ENCODE measurements at regions not wholly inside any gene's neighbourhood (a gene's known extent, or its start where the extent isn't known, plus 50 kb on each side); places are given as distances from the start of the nearest gene placed in this dataset.

DNA sequence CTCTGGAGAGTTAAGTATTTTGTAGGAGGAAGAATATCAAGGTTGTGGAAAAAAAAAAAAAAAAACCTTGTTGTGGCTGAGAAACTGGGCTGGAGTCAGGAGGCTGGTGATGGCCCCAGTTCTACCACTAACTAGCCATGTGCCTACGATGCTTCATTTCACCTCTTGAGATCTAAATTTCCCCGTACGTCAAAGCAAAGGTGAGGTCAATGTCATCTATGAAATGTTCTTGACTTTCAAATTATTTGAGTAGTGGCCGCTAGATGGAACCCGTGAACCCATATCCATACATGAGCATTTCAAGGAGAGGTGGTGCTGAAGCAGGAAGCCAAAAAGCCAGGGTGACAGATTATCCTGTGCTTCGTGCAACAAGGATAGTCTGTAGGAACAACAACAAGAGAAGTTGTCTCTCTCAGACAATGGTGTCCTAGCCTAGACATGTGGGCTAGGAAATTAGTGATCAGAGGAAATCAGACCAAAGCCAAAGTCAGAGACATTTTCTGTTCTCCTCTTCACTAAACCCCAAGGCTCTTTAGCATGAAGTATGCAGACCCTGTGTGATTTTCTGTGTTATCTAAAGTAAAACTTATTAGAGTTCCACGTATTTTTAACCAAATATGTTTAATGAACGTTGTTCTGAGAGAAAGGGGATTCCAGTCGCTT is 95.5 kb upstream of the ETV6 start (continued):
- TF ChIP-seq BCL6 (CRISPR knock-in tag; IDR thresholded peaks at IDR 0.05) (no peak), RAD21 (CRISPR knock-in tag; conservative IDR thresholded peaks at IDR 0.05 in 1 of 2, IDR thresholded peaks at IDR 0.05 in 1 of 2) (peak; percentile 24 to 52; a peak in 3 of 4 replicates), SMC3 (conservative IDR thresholded peaks at IDR 0.05; ENCODE audit: insufficient read depth, low read depth, low read length) (peak; percentile 40; the same call in 1 of the 2 replicates)

- ATAC-seq: no peak
- in situ Hi-C loops (cut with MboI): loop anchor here (25.0 kb wide), 2 partner anchors 782 to 1157 kb away; partner anchors contain the start of gene CDKN1B
- DNase-seq (ENCODE audit: extremely low read depth in 1 of 4, low spot score in 3 of 4): no peak
- H3K27ac ChIP-seq (ENCODE audit: extremely low read depth, low read depth, low read length): no peak overlapping the region
- no peaks in the 10 kb centered on the region for H3K79me2 ChIP-seq (ENCODE audit: control insufficient read depth, insufficient read depth, low read length)
- FAIRE-seq: no peak
- ChIA-PET POLR2A (no interaction called here), CTCF (ENCODE audit: low intra/inter-chr PET ratio) (interaction anchor here (2.7 kb wide), 1 partner anchor 478 kb away, joined by 14 read pairs; no protein-coding TSS in a partner anchor)
- H3K4me1 ChIP-seq (replicated peaks in 1 of 2; ENCODE audit: control insufficient read depth in 2 of 2, insufficient read depth in 2 of 2, low read length in 2 of 2): no peaks in the 10 kb centered on the region
- no peaks in the 10 kb centered on the region for H3K9me3 ChIP-seq (replicated peaks; ENCODE audit: control insufficient read depth, insufficient read depth, low read depth, low read length)
- intact Hi-C loops (cut with micrococcal nuclease): loop anchor here (10.0 kb wide), 1 partner anchor 480 kb away; no protein-coding TSS in a partner anchor
- peaks cover 0 to 3% of the 10 kb centered on the region in 2 experiments; a peak in 3 of 5 replicates for H3K27me3 ChIP-seq (ENCODE audit: control insufficient read depth in 2 of 2, insufficient read depth in 2 of 2, low read length in 2 of 2)
- no peaks in the 10 kb centered on the region for H3K9me1 ChIP-seq (ENCODE audit: control insufficient read depth, insufficient read depth, low read length)
- no TSS peak for BruUV-seq (replicated peaks)
- 16% methylated on average over 7 of the region's 7 CpGs for WGBS (ENCODE audit: insufficient coverage, low coverage, missing lambda C conversion rate)
- no peak overlapping the region for H3K4me2 ChIP-seq (ENCODE audit: insufficient read depth, low read length)
- no peaks in the 10 kb centered on the region for H3K36me3 ChIP-seq (ENCODE audit: control insufficient read depth, insufficient read depth, low read length)
- H3K4me3 ChIP-seq: no peak overlapping the region
- H2AFZ ChIP-seq (ENCODE audit: low read depth, low read length): no peak overlapping the region
- H4K20me1 ChIP-seq (replicated peaks; ENCODE audit: control insufficient read depth, insufficient read depth, low read length): no peaks in the 10 kb centered on the region
- no peak overlapping the region for H3K9ac ChIP-seq (ENCODE audit: insufficient read depth in 1 of 2, low read depth in 2 of 2, low read length in 2 of 2)
- no peak for TF ChIP-seq ZNF589 (CRISPR knock-in tag; IDR thresholded peaks at IDR 0.05; ENCODE audit: low read depth)
- TF ChIP-seq ZNF41 (CRISPR knock-in tag; conservative IDR thresholded peaks at IDR 0.05): no peak
- no peak for TF ChIP-seq SAFB (IDR thresholded peaks at IDR 0.05; ENCODE audit: borderline replicate concordance, low read depth, low read length)
- no peak for TF ChIP-seq SNAPC5 (CRISPR knock-in tag; IDR thresholded peaks at IDR 0.05)
- TF ChIP-seq, protein P1, sequence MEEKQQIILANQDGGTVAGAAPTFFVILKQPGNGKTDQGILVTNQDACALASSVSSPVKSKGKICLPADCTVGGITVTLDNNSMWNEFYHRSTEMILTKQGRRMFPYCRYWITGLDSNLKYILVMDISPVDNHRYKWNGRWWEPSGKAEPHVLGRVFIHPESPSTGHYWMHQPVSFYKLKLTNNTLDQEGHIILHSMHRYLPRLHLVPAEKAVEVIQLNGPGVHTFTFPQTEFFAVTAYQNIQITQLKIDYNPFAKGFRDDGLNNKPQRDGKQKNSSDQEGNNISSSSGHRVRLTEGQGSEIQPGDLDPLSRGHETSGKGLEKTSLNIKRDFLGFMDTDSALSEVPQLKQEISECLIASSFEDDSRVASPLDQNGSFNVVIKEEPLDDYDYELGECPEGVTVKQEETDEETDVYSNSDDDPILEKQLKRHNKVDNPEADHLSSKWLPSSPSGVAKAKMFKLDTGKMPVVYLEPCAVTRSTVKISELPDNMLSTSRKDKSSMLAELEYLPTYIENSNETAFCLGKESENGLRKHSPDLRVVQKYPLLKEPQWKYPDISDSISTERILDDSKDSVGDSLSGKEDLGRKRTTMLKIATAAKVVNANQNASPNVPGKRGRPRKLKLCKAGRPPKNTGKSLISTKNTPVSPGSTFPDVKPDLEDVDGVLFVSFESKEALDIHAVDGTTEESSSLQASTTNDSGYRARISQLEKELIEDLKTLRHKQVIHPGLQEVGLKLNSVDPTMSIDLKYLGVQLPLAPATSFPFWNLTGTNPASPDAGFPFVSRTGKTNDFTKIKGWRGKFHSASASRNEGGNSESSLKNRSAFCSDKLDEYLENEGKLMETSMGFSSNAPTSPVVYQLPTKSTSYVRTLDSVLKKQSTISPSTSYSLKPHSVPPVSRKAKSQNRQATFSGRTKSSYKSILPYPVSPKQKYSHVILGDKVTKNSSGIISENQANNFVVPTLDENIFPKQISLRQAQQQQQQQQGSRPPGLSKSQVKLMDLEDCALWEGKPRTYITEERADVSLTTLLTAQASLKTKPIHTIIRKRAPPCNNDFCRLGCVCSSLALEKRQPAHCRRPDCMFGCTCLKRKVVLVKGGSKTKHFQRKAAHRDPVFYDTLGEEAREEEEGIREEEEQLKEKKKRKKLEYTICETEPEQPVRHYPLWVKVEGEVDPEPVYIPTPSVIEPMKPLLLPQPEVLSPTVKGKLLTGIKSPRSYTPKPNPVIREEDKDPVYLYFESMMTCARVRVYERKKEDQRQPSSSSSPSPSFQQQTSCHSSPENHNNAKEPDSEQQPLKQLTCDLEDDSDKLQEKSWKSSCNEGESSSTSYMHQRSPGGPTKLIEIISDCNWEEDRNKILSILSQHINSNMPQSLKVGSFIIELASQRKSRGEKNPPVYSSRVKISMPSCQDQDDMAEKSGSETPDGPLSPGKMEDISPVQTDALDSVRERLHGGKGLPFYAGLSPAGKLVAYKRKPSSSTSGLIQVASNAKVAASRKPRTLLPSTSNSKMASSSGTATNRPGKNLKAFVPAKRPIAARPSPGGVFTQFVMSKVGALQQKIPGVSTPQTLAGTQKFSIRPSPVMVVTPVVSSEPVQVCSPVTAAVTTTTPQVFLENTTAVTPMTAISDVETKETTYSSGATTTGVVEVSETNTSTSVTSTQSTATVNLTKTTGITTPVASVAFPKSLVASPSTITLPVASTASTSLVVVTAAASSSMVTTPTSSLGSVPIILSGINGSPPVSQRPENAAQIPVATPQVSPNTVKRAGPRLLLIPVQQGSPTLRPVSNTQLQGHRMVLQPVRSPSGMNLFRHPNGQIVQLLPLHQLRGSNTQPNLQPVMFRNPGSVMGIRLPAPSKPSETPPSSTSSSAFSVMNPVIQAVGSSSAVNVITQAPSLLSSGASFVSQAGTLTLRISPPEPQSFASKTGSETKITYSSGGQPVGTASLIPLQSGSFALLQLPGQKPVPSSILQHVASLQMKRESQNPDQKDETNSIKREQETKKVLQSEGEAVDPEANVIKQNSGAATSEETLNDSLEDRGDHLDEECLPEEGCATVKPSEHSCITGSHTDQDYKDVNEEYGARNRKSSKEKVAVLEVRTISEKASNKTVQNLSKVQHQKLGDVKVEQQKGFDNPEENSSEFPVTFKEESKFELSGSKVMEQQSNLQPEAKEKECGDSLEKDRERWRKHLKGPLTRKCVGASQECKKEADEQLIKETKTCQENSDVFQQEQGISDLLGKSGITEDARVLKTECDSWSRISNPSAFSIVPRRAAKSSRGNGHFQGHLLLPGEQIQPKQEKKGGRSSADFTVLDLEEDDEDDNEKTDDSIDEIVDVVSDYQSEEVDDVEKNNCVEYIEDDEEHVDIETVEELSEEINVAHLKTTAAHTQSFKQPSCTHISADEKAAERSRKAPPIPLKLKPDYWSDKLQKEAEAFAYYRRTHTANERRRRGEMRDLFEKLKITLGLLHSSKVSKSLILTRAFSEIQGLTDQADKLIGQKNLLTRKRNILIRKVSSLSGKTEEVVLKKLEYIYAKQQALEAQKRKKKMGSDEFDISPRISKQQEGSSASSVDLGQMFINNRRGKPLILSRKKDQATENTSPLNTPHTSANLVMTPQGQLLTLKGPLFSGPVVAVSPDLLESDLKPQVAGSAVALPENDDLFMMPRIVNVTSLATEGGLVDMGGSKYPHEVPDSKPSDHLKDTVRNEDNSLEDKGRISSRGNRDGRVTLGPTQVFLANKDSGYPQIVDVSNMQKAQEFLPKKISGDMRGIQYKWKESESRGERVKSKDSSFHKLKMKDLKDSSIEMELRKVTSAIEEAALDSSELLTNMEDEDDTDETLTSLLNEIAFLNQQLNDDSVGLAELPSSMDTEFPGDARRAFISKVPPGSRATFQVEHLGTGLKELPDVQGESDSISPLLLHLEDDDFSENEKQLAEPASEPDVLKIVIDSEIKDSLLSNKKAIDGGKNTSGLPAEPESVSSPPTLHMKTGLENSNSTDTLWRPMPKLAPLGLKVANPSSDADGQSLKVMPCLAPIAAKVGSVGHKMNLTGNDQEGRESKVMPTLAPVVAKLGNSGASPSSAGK (IDR thresholded peaks at IDR 0.05): no peak
- TF ChIP-seq MCM3 (IDR thresholded peaks at IDR 0.05): no peak
Measured at GRCh38 chr12:11555195-11555594, 94.3 kb upstream of the ETV6 start.

Data from K562 (cell line).